ENCODE measurements at regions not wholly inside any gene's neighbourhood (a gene's known extent, or its start where the extent isn't known, plus 50 kb on each side); places are given as distances from the start of the nearest gene placed in this dataset.

DNA sequence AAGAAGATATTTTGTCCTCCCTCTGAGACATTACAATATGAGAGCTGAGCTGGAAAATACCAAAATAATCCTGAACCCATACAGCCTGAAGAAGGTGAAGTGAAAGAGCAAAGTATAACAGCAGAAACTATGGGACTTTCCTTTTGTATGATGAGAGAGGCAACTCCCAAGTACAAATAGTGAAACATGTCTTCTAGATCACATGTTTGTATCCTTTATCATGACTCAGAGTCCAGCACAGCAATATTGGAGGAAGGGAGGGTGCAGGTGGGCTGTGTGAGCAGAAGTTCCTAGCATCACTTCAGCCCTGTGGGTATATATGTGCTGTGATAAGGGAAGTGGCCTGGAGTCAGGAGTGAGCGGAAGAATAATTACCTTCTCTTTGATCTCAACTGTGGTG lies 265.6 kb upstream of the NRXN1 start:
- H3K9me3 ChIP-seq = no peaks in the 10 kb centered on the region
- no peak overlapping the region for H3K27ac ChIP-seq
- WGBS, 3 donors = 54 to 65% (median 58%) methylated on average over 1 of the region's 1 CpG
- H3K4me1 ChIP-seq (ENCODE audit: insufficient read depth) = peaks cover 2% of the 10 kb centered on the region
- H3K4me3 ChIP-seq = no peak overlapping the region
- no peak for DNase-seq
- no peaks in the 10 kb centered on the region for H3K27me3 ChIP-seq
- H3K36me3 ChIP-seq = no peaks in the 10 kb centered on the region
- intact Hi-C loops (cut with DNase I) = no loop called here
- no peak for TF ChIP-seq EP300 (IDR thresholded peaks at IDR 0.05)
- TF ChIP-seq POLR2A (IDR thresholded peaks at IDR 0.05) = no peak
- TF ChIP-seq, protein P1, sequence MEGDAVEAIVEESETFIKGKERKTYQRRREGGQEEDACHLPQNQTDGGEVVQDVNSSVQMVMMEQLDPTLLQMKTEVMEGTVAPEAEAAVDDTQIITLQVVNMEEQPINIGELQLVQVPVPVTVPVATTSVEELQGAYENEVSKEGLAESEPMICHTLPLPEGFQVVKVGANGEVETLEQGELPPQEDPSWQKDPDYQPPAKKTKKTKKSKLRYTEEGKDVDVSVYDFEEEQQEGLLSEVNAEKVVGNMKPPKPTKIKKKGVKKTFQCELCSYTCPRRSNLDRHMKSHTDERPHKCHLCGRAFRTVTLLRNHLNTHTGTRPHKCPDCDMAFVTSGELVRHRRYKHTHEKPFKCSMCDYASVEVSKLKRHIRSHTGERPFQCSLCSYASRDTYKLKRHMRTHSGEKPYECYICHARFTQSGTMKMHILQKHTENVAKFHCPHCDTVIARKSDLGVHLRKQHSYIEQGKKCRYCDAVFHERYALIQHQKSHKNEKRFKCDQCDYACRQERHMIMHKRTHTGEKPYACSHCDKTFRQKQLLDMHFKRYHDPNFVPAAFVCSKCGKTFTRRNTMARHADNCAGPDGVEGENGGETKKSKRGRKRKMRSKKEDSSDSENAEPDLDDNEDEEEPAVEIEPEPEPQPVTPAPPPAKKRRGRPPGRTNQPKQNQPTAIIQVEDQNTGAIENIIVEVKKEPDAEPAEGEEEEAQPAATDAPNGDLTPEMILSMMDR (IDR thresholded peaks at IDR 0.05) = no peak

DNA sequence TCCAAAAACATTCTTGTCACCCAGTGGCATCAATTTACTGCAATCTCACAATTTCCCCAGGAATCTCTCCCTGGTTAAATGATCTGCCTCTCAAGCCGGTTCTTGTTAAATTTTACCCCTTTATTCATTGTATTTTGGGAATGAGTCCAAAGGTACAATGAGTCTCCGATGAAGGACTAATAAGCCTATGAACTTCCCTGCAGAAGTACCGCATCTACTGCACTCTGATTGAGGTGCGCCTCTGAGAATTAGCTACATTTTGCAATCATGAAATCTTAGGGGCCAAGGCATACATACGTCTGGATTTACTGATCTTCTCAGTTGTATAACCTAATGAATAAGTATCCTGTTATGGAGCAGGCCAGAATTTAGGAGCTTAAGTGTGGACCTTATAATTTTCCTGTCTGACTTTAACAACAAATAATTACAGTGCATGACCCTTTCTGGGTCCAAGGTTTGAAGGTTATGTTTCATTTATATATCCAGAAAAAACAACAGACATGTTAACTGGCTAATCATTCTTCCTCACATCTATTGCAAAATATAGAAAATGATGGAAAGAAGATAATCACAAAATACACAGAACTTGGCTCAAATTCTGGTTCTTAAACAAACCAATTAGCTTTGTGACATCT lies 261.8 kb upstream of the NRXN1 start:
- TF ChIP-seq, protein P1 (IDR thresholded peaks at IDR 0.05) = no peak
- no peak for TF ChIP-seq POLR2A (IDR thresholded peaks at IDR 0.05)
- TF ChIP-seq EP300 (IDR thresholded peaks at IDR 0.05) = no peak

DNA sequence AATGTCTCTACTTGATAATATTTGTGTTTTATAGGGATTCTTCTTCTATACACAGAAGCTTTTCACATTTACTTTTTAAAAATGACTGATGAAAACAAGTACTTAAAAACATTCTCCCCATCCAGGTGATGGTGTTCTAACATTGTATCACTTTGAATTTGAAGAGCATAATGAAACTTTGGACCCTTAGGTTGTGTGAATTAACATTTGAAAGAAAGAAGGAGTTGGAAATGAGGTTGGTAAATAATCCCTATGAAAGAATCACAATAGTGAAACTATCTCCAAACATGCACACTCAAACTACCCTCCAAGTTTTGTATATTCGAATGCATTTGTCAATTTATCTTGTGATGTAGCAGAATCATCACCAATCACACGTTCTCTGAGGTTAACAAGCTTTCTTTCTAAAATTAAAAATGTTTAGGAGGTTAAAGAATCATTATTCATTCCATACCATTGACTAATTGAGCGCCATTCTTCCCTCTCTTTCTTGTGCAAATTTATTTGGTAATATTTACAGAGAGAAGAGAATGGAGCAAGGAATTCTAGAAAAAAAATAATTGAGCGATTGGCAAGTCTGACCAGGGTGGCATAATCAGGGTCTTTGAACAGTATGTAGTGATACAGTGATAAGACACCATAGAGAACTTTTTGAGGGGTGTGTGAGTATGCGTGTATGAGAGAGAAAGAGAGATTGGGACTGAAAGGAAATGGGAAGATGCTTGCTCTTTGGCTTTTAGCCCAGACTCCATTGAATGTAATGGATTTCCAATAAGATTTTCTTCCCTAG lies 260.0 kb upstream of the NRXN1 start:
- no peaks in the 10 kb centered on the region for H3K9me3 ChIP-seq
- DNase-seq = no peak
- H3K27ac ChIP-seq = no peak overlapping the region
- H3K27me3 ChIP-seq = no peaks in the 10 kb centered on the region
- H3K4me1 ChIP-seq (ENCODE audit: insufficient read depth) = no peaks in the 10 kb centered on the region
- no peak overlapping the region for H3K4me3 ChIP-seq
- 73 to 77% (median 77%) methylated on average over 5 of the region's 5 CpGs for WGBS, 3 donors
- no peaks in the 10 kb centered on the region for H3K36me3 ChIP-seq
- TF ChIP-seq EP300 (IDR thresholded peaks at IDR 0.05) = no peak
- no peak for TF ChIP-seq POLR2A (IDR thresholded peaks at IDR 0.05)
- TF ChIP-seq, protein P1 (IDR thresholded peaks at IDR 0.05) = no peak
- intact Hi-C loops (cut with DNase I) = loop anchor here in 1 of 4 donors (5.0 kb wide), 1 partner anchor 335 kb away; no protein-coding TSS in a partner anchor

More for the DNA sequence above, 261.8 kb upstream of the NRXN1 start:
- WGBS, 3 donors = 63 to 75% (median 74%) methylated on average over 5 of the region's 5 CpGs
- H3K27me3 ChIP-seq = no peaks in the 10 kb centered on the region
- intact Hi-C loops (cut with DNase I) = loop anchor here in 1 of 4 donors (5.0 kb wide), 1 partner anchor 334 kb away; no protein-coding TSS in a partner anchor
- DNase-seq = no peak
- H3K9me3 ChIP-seq = no peaks in the 10 kb centered on the region
- no peaks in the 10 kb centered on the region for H3K36me3 ChIP-seq
- H3K4me1 ChIP-seq (ENCODE audit: insufficient read depth) = peaks cover 2% of the 10 kb centered on the region
- no peak overlapping the region for H3K4me3 ChIP-seq
- H3K27ac ChIP-seq = no peak overlapping the region

DNA sequence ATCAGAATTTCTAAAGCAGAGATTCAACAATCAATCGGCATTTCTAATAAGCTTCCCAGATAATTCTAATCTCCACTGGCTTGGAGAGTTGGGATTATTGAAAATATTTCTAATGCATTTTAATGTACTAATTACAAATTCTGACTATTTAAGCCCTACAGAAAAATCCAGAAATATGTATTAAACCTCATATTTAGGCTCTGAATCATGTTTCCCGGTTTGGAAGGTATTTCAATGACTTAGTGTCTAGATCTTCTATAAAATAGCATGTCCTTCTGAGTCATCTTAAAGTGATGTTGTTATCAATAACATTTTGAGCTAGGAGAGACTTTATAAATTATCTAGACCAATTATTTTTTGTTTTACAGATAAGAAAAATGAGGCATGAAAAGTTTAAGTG lies 258.8 kb upstream of the NRXN1 start:
- H3K27ac ChIP-seq = no peak overlapping the region
- H3K36me3 ChIP-seq = no peaks in the 10 kb centered on the region
- intact Hi-C loops (cut with DNase I) = loop anchor here in 1 of 4 donors (5.0 kb wide), 1 partner anchor 337 kb away; no protein-coding TSS in a partner anchor
- H3K4me3 ChIP-seq = no peak overlapping the region
- no peaks in the 10 kb centered on the region for H3K27me3 ChIP-seq
- no peaks in the 10 kb centered on the region for H3K9me3 ChIP-seq
- H3K4me1 ChIP-seq (ENCODE audit: insufficient read depth) = no peaks in the 10 kb centered on the region
- WGBS, 3 donors = 74 to 88% (median 76%) methylated on average over 2 of the region's 2 CpGs
- TF ChIP-seq POLR2A (IDR thresholded peaks at IDR 0.05) (no peak), EP300 (IDR thresholded peaks at IDR 0.05) (no peak)
- TF ChIP-seq, protein P1 (IDR thresholded peaks at IDR 0.05) = no peak
- DNase-seq = no peak
